Endodermal cell (in vitro differentiated cells): ENCODE measurements at regions not wholly inside any gene's neighbourhood (a gene's known extent, or its start where the extent isn't known, plus 50 kb on each side); places are given as distances from the start of the nearest gene placed in this dataset.
"Not testable (repeated sequence)": the region's sequence is repeated elsewhere in the genome, so short reads cannot be mapped to it uniquely, and the experiment has no call there.

Experiments
- DNase-seq: peaks from one replicate; pipeline ENCODE4 v3.0.0-alpha.2; 2017
- H3K27ac ChIP-seq: 2 replicates; pipeline ENCODE4 v1.5.1; 2013; ENCODE audit warnings: mild to moderate bottlenecking, low read depth, low read length, moderate library complexity
- H3K27me3 ChIP-seq: 2 replicates; pipeline ENCODE4 v1.6.1; 2013; ENCODE audit warnings: mild to moderate bottlenecking, low read length, moderate library complexity; ENCODE audit not compliant: insufficient read depth, control insufficient read depth, poor library complexity, severe bottlenecking
- H3K36me3 ChIP-seq: 2 replicates; pipeline ENCODE4 v1.7.0; 2013; ENCODE audit warnings: mild to moderate bottlenecking, low read length, moderate library complexity; ENCODE audit not compliant: control insufficient read depth, insufficient read depth
- H3K4me1 ChIP-seq: one replicate; pipeline ENCODE4 v1.7.0; 2013; ENCODE audit warnings: low read length; ENCODE audit not compliant: control insufficient read depth, insufficient read depth
- H3K4me3 ChIP-seq: 2 replicates; pipeline ENCODE4 v1.5.1; 2013; ENCODE audit warnings: mild to moderate bottlenecking, low read length, moderate library complexity
- H3K9ac ChIP-seq: 2 replicates; pipeline ENCODE4 v1.6.1; 2013; ENCODE audit warnings: mild to moderate bottlenecking, low read length, moderate library complexity; ENCODE audit not compliant: poor library complexity, severe bottlenecking; ENCODE audit errors: extremely low read depth
- H3K9me3 ChIP-seq: 2 replicates; pipeline ENCODE4 v1.6.1; 2013; ENCODE audit warnings: mild to moderate bottlenecking, low read length, moderate library complexity; ENCODE audit not compliant: control insufficient read depth
- H3K27ac Mint-ChIP-seq: 2 replicates; pipeline ENCODE4 v1.8.0; 2020; ENCODE audit warnings: mixed read lengths
- H3K27me3 Mint-ChIP-seq: 2 replicates; pipeline ENCODE4 v1.8.0; 2021; ENCODE audit warnings: mild to moderate bottlenecking, mixed read lengths; ENCODE audit not compliant: insufficient read depth
- H3K36me3 Mint-ChIP-seq: 2 replicates; pipeline ENCODE4 v1.8.0; 2020; ENCODE audit warnings: low read depth, mixed read lengths
- H3K4me1 Mint-ChIP-seq: 2 replicates; pipeline ENCODE4 v1.8.0; 2020; ENCODE audit warnings: mixed read lengths
- H3K4me3 Mint-ChIP-seq: 2 replicates; pipeline ENCODE4 v1.8.0; 2020; ENCODE audit warnings: mild to moderate bottlenecking, moderate library complexity, mixed read lengths
- H3K9me3 Mint-ChIP-seq: 2 replicates; pipeline ENCODE4 v1.8.0; 2020; ENCODE audit warnings: mild to moderate bottlenecking, mixed read lengths
- CTCF ChIP-seq: fragments of 200-600 bp; sonication (generic); conservative IDR thresholded peaks from 2 replicates; pipeline ENCODE4 v1.5.0; 2021; ENCODE audit warnings: antibody characterized with exemption, mild to moderate bottlenecking
- WGBS, 2 experiments: methylation state at CpG; one replicate each; pipeline versions ENCODE4 v1.1.5 to v1.1.7; 2013; ENCODE audit warnings: missing lambda C conversion rate in 2 of 2, mixed read lengths in 1 of 2; ENCODE audit not compliant: insufficient coverage in 1 of 2, insufficient read length in 1 of 2; 5-methylcytosine and 5-hydroxymethylcytosine counted together

GRCh38 chr2:144738749-144739148 lies 218.8 kb upstream of the ZEB2 start:
- H3K27ac Mint-ChIP-seq: no peak overlapping the region
- Histone ChIP-seq H3K4me3 (no peak overlapping the region), H3K27me3 (no peaks in the 10 kb centered on the region), H3K36me3 (no peaks in the 10 kb centered on the region), H3K9ac (no peak overlapping the region), H3K9me3 (no peaks in the 10 kb centered on the region), H3K4me1 (no peaks in the 10 kb centered on the region), H3K27ac (no peak overlapping the region)
- no peaks in the 10 kb centered on the region for H3K4me1 Mint-ChIP-seq
- H3K36me3 Mint-ChIP-seq: no peaks in the 10 kb centered on the region
- no peak for TF ChIP-seq CTCF
- no peak overlapping the region for H3K4me3 Mint-ChIP-seq
- H3K27me3 Mint-ChIP-seq: no peaks in the 10 kb centered on the region
- H3K9me3 Mint-ChIP-seq: peaks cover 1% of the 10 kb centered on the region
- no peak for DNase-seq

GRCh38 chr2:144730711-144731110 lies 210.8 kb upstream of the ZEB2 start:
- H3K4me3 Mint-ChIP-seq: no peak overlapping the region
- Histone ChIP-seq H3K4me3 (no peak overlapping the region), H3K27me3 (no peaks in the 10 kb centered on the region), H3K9me3 (no peaks in the 10 kb centered on the region), H3K36me3 (no peaks in the 10 kb centered on the region), H3K9ac (no peak overlapping the region), H3K4me1 (no peaks in the 10 kb centered on the region), H3K27ac (no peak overlapping the region)
- H3K27me3 Mint-ChIP-seq: no peaks in the 10 kb centered on the region
- DNase-seq: no peak
- H3K27ac Mint-ChIP-seq: no peak overlapping the region
- no peak for TF ChIP-seq CTCF
- no peaks in the 10 kb centered on the region for H3K4me1 Mint-ChIP-seq
- no peaks in the 10 kb centered on the region for H3K36me3 Mint-ChIP-seq
- 70 to 80% methylated on average over 1 to 2 of the region's 2 CpGs for WGBS, 2 experiments
- peaks cover 1% of the 10 kb centered on the region for H3K9me3 Mint-ChIP-seq

GRCh38 chr2:144724460-144724859 lies 204.5 kb upstream of the ZEB2 start:
- H3K4me1 Mint-ChIP-seq, H3K4me3 ChIP-seq, DNase-seq, H3K9me3 ChIP-seq, H3K27ac ChIP-seq, H3K9me3 Mint-ChIP-seq, H3K27me3 ChIP-seq, H3K27ac Mint-ChIP-seq, H3K4me1 ChIP-seq, H3K36me3 ChIP-seq, H3K4me3 Mint-ChIP-seq, H3K27me3 Mint-ChIP-seq, H3K36me3 Mint-ChIP-seq, H3K9ac ChIP-seq: not testable (repeated sequence)
- WGBS, 2 experiments: 86 to 87% methylated on average over 1 to 2 of the region's 2 CpGs

- no peak overlapping the region for H3K4me3 ChIP-seq
- H3K4me3 Mint-ChIP-seq: no peak overlapping the region
- no peak for DNase-seq
- H3K4me1 Mint-ChIP-seq: peaks cover 4% of the 10 kb centered on the region
- peaks cover 6% of the 10 kb centered on the region for H3K27me3 Mint-ChIP-seq
- no peak overlapping the region for H3K9ac ChIP-seq
- H3K4me1 ChIP-seq: no peaks in the 10 kb centered on the region
- no peaks in the 10 kb centered on the region for H3K36me3 Mint-ChIP-seq
- H3K27ac ChIP-seq: no peak overlapping the region
- no peaks in the 10 kb centered on the region for H3K27me3 ChIP-seq
- peaks cover 19% of the 10 kb centered on the region for H3K9me3 ChIP-seq
- H3K36me3 ChIP-seq: no peaks in the 10 kb centered on the region
- peaks cover 21% of the 10 kb centered on the region for H3K9me3 Mint-ChIP-seq
- no peak for TF ChIP-seq CTCF
- H3K27ac Mint-ChIP-seq: no peak overlapping the region
Measured at GRCh38 chr2:144718376-144718775, 198.5 kb upstream of the ZEB2 start.
